HepG2 (cell line): ENCODE measurements at regions not wholly inside any gene's neighbourhood (a gene's known extent, or its start where the extent isn't known, plus 50 kb on each side); places are given as distances from the start of the nearest gene placed in this dataset.

Experiments used
- ATAC-seq: fragments of 200-7000 bp; cut with Tn5 transposase; 3 replicates; pipeline ENCODE4 v1.9.1; 2020; ENCODE audit warnings: mild to moderate bottlenecking, moderate library complexity
- BruUV-seq: library from RNA; stranded (reverse); fragments of 400-500 nt; replicated peaks from 2 replicates; lab custom pipeline; 2021; lab: Mats Ljungman, UMichigan
- CTCF ChIA-PET: fragments of 300-600 bp; formaldehyde crosslinking; extraction: SDS; loops from one replicate; lab custom pipeline; 2021; ENCODE audit warnings: low total read pairs, inconsistent platforms, low intra/inter-chr PET ratio; lab: Yijun Ruan, JAX
- POLR2A ChIA-PET: fragments of 350-600 bp; sonication (Branson Sonifier 250); formaldehyde crosslinking; loops from one replicate; lab custom pipeline; 2020; ENCODE audit warnings: antibody characterized with exemption, inconsistent platforms; lab: Yijun Ruan, JAX
- DNase-seq: peaks from one replicate; pipeline ENCODE4 v3.0.0-alpha.2; 2015; ENCODE audit warnings: low spot score
- FAIRE-seq: peaks from 3 replicates; lab custom pipeline; 2011; peaks lifted over from hg19 to GRCh38; lab: Jason Lieb, UNC
- H2AFZ ChIP-seq: one replicate; pipeline ENCODE4 v1.6.1; 2011; ENCODE audit warnings: low read length, inconsistent platforms
- H3K27ac ChIP-seq: fragments of 300-600 bp; 3 replicates; pipeline ENCODE4 v1.8.0; 2011; ENCODE audit warnings: mixed run types, mild to moderate bottlenecking, mixed read lengths, low read length, inconsistent platforms; ENCODE audit not compliant: insufficient read depth; ENCODE audit errors: extremely low read length
- H3K27me3 ChIP-seq, 2 experiments: fragments of 200-600 bp in 1 of 2; 2 replicates in 1 of 2; 3 replicates in 1 of 2; pipeline versions ENCODE4 v1.6.0 to v1.8.0; 2011; ENCODE audit warnings: low read length in 2 of 2, mild to moderate bottlenecking in 2 of 2, moderate library complexity in 2 of 2, inconsistent platforms in 1 of 2; ENCODE audit not compliant: insufficient read depth in 2 of 2, control insufficient read depth in 1 of 2
- H3K36me3 ChIP-seq, 2 experiments: fragments of 200-600 bp in 1 of 2; replicated peaks in 1 of 2; 2 replicates in 1 of 2; 3 replicates in 1 of 2; pipeline versions ENCODE4 v1.5.1 to v1.8.0; 2011; ENCODE audit warnings: low read length in 2 of 2, inconsistent platforms in 1 of 2; ENCODE audit not compliant: insufficient read depth in 2 of 2, control insufficient read depth in 1 of 2
- H3K4me1 ChIP-seq: 2 replicates; pipeline ENCODE4 v1.5.1; 2012; ENCODE audit warnings: low read length, inconsistent platforms; ENCODE audit not compliant: insufficient read depth
- H3K4me2 ChIP-seq: 2 replicates; pipeline ENCODE4 v1.6.0; 2011; ENCODE audit warnings: low read depth, low read length, inconsistent platforms
- H3K4me3 ChIP-seq, 3 experiments: fragments of 200-600 bp in 1 of 3; sonication (generic), shearing (Covaris generic) in 1 of 3; replicated peaks in 1 of 3; 2 replicates each; pipeline ENCODE4 v1.5.1; 2011 to 2016; ENCODE audit warnings: low read length in 3 of 3, inconsistent platforms in 2 of 3, low read depth in 2 of 3, mild to moderate bottlenecking in 2 of 3, control low read depth in 1 of 3, mixed read lengths in 1 of 3; ENCODE audit not compliant: insufficient read depth in 1 of 3
- H3K79me2 ChIP-seq: one replicate; pipeline ENCODE4 v1.6.1; 2011; ENCODE audit warnings: low read length, inconsistent platforms; ENCODE audit not compliant: insufficient read depth
- H3K9ac ChIP-seq: 2 replicates; pipeline ENCODE4 v1.6.0; 2011; ENCODE audit warnings: mild to moderate bottlenecking, low read depth, low read length, inconsistent platforms; ENCODE audit not compliant: insufficient read depth
- H3K9me3 ChIP-seq: 2 replicates; pipeline ENCODE4 v1.5.1; 2012; ENCODE audit warnings: mild to moderate bottlenecking, low read length
- H4K20me1 ChIP-seq: 2 replicates; pipeline ENCODE4 v1.6.0; 2011; ENCODE audit warnings: inconsistent platforms, mild to moderate bottlenecking, low read length, moderate library complexity; ENCODE audit not compliant: insufficient read depth
- HNRNPLL ChIP-seq: fragments of 200-400 bp; formaldehyde crosslinking; IDR thresholded peaks from 2 replicates; pipeline ENCODE4 v1.6.1; 2017; ENCODE audit warnings: mild to moderate bottlenecking, low read depth, low read length; ENCODE audit not compliant: poor library complexity, severe bottlenecking
- KLF15 ChIP-seq: sonication (generic); formaldehyde crosslinking; IDR thresholded peaks from 2 replicates; pipeline ENCODE4 v1.8.1; 2023; ENCODE audit warnings: borderline replicate concordance, mild to moderate bottlenecking, inconsistent platforms, missing genetic modification reagents, mixed read lengths
- MIXL1 ChIP-seq: IDR thresholded peaks from 2 replicates; pipeline ENCODE4 v1.6.1; 2016
- MTERF4 ChIP-seq: sonication (generic); formaldehyde crosslinking; IDR thresholded peaks from 2 replicates; pipeline ENCODE4 v1.8.0; 2023; ENCODE audit warnings: mild to moderate bottlenecking, missing genetic modification reagents
- MXD3 ChIP-seq: IDR thresholded peaks from 2 replicates; pipeline ENCODE4 v1.6.1; 2016; ENCODE audit warnings: mild to moderate bottlenecking, missing biosample characterization, missing genetic modification reagents
- MYNN ChIP-seq: sonication (generic); formaldehyde crosslinking; IDR thresholded peaks from 2 replicates; pipeline ENCODE4 v1.4.0; 2020; ENCODE audit warnings: mild to moderate bottlenecking, low read depth, missing genetic modification reagents
- RNF2 ChIP-seq: fragments of 450-650 bp; conservative IDR thresholded peaks from 2 replicates; pipeline ENCODE4 v1.6.1; 2016; ENCODE audit warnings: low read depth
- SRSF9 ChIP-seq: fragments of 200-400 bp; formaldehyde crosslinking; IDR thresholded peaks from 2 replicates; pipeline ENCODE4 v1.6.1; 2018; ENCODE audit warnings: borderline replicate concordance, mild to moderate bottlenecking, low read depth, low read length; ENCODE audit not compliant: insufficient read depth, poor library complexity, severe bottlenecking
- TBL1XR1 ChIP-seq: fragments of 150-350 bp; IDR thresholded peaks from 2 replicates; pipeline ENCODE4 v1.6.1; 2014; ENCODE audit warnings: borderline replicate concordance, low read length; ENCODE audit not compliant: partially characterized antibody
- THAP7 ChIP-seq: sonication (generic); formaldehyde crosslinking; IDR thresholded peaks from 2 replicates; pipeline ENCODE4 v1.8.1; 2023; ENCODE audit warnings: mild to moderate bottlenecking, missing genetic modification reagents
- TOPORS ChIP-seq: sonication (generic); formaldehyde crosslinking; IDR thresholded peaks from 2 replicates; pipeline ENCODE4 v1.8.0; 2023; ENCODE audit warnings: mild to moderate bottlenecking, missing genetic modification reagents
- ZBTB34 ChIP-seq: sonication (generic); formaldehyde crosslinking; IDR thresholded peaks from 2 replicates; pipeline ENCODE4 v1.8.0; 2022; ENCODE audit warnings: mild to moderate bottlenecking, missing genetic modification reagents
- ZFX ChIP-seq: sonication (generic); formaldehyde crosslinking; IDR thresholded peaks from 2 replicates; pipeline ENCODE4 v1.4.0; 2020; ENCODE audit warnings: mild to moderate bottlenecking, low read depth, missing genetic modification reagents, moderate library complexity
- ZNF652 ChIP-seq: IDR thresholded peaks from 2 replicates; pipeline ENCODE4 v1.6.1; 2016; ENCODE audit warnings: low read depth, borderline replicate concordance
- ZNF781 ChIP-seq: sonication (generic); formaldehyde crosslinking; IDR thresholded peaks from 2 replicates; pipeline ENCODE4 v1.5.1; 2020; ENCODE audit warnings: borderline replicate concordance, mild to moderate bottlenecking, missing genetic modification reagents; ENCODE audit errors: not compliant biosample characterization
- ZNF850 ChIP-seq: sonication (generic); formaldehyde crosslinking; conservative IDR thresholded peaks from 2 replicates; pipeline ENCODE4 v1.9.0; 2021; ENCODE audit warnings: mild to moderate bottlenecking, missing genetic modification reagents
- ZNF878 ChIP-seq: sonication (generic); formaldehyde crosslinking; IDR thresholded peaks from 2 replicates; pipeline ENCODE4 v1.8.1; 2023; ENCODE audit warnings: mild to moderate bottlenecking, missing genetic modification reagents, moderate library complexity
- ZNF879 ChIP-seq: sonication (generic); formaldehyde crosslinking; IDR thresholded peaks from 2 replicates; pipeline ENCODE4 v1.8.1; 2023; ENCODE audit warnings: missing genetic modification reagents
- WGBS: methylation state at CpG from one replicate; pipeline ENCODE4 v1.1.6; 2017; ENCODE audit warnings: low lambda C conversion rate; 5-methylcytosine and 5-hydroxymethylcytosine counted together
- in situ Hi-C: cut with HindIII; loops from 2 replicates; pipeline ENCODE4 v1.10.0; 2017; ENCODE audit warnings: low pct_unique_long_range_greater_than_20kb; ENCODE audit not compliant: extremely low pct_ligation_motif_present
- intact Hi-C: fragments of 100-400 bp; cut with micrococcal nuclease; formaldehyde crosslinking; loops from one replicate; pipeline ENCODE4 v1.10.0; 2022; ENCODE audit not compliant: unreplicated experiment

GRCh38 chr3:154061001-154061370 lies 60.2 kb upstream of the ARHGEF26 start (continued):
- no peak for TF ChIP-seq TOPORS (CRISPR knock-in tag)
- no peak for TF ChIP-seq ZBTB34 (CRISPR knock-in tag)
- no peak for TF ChIP-seq MXD3
- no peak for TF ChIP-seq MYNN
- TF ChIP-seq SRSF9: no peak
- TF ChIP-seq ZNF879: no peak
- TF ChIP-seq MIXL1: no peak
- no peak for TF ChIP-seq ZNF652 (CRISPR knock-in tag)

- no peak for TF ChIP-seq ZNF850 (CRISPR knock-in tag)
- TF ChIP-seq ZFX (CRISPR knock-in tag): no peak
- no peak for TF ChIP-seq MTERF4 (CRISPR knock-in tag)
- TF ChIP-seq RNF2: no peak
- TF ChIP-seq TBL1XR1: no peak
- TF ChIP-seq THAP7 (CRISPR knock-in tag): no peak
- no peak for TF ChIP-seq ZNF878
- no peak for TF ChIP-seq HNRNPLL
- no peak for TF ChIP-seq KLF15
- no peak for TF ChIP-seq ZNF781 (CRISPR knock-in tag)
- intact Hi-C loops: no loop called here
- H2AFZ ChIP-seq: no peak overlapping the region
- no peaks in the 10 kb centered on the region for H4K20me1 ChIP-seq
- BruUV-seq: no TSS peak
- WGBS: 23% methylated on average over 5 of the region's 7 CpGs
- ATAC-seq: no peak
- FAIRE-seq: no peak
- DNase-seq: no peak
- H3K4me2 ChIP-seq: no peak overlapping the region
- H3K79me2 ChIP-seq: no peaks in the 10 kb centered on the region
- POLR2A ChIA-PET: no interaction called here
- H3K27me3 ChIP-seq: no peaks in the 10 kb centered on the region
- H3K9ac ChIP-seq: no peak overlapping the region
- H3K36me3 ChIP-seq: no peaks in the 10 kb centered on the region
- no peak overlapping the region for H3K4me3 ChIP-seq
- no peaks in the 10 kb centered on the region for H3K9me3 ChIP-seq
- H3K4me1 ChIP-seq: no peaks in the 10 kb centered on the region
- CTCF ChIA-PET: no interaction called here
- H3K27ac ChIP-seq: no peak overlapping the region
- in situ Hi-C loops: no loop called here
These were observed 58.7 kb upstream of the ARHGEF26 start for GRCh38 chr3:154062513-154062912.
